DMS 273 (cell line): ENCODE measurements at regions not wholly inside any gene's neighbourhood (a gene's known extent, or its start where the extent isn't known, plus 50 kb on each side); places are given as distances from the start of the nearest gene placed in this dataset.

ENCODE experiments used
- DNase-seq: peaks from one replicate; lab custom pipeline; 2025; ENCODE audit not compliant: unreplicated experiment; lab: John Stamatoyannopoulos, UW

GRCh38 chr4:34791209-34791608, 1453.1 kb downstream of the ARAP2 start:
- no peak for DNase-seq

GRCh38 chr4:34800953-34801352, 1443.4 kb downstream of the ARAP2 start:
- no peak for DNase-seq

GRCh38 chr4:34814266-34814665, 1430.0 kb downstream of the ARAP2 start:
- DNase-seq = no peak

- no peak for DNase-seq
Measured at GRCh38 chr4:34824515-34824914, 1419.8 kb downstream of the ARAP2 start.

GRCh38 chr4:34826660-34827059, 1417.7 kb downstream of the ARAP2 start:
- no peak for DNase-seq

- no peak for DNase-seq
Measured at GRCh38 chr4:34845926-34846325, 1398.4 kb downstream of the ARAP2 start.

GRCh38 chr4:34850421-34850820, 1393.9 kb downstream of the ARAP2 start:
- DNase-seq = no peak

GRCh38 chr4:34850968-34851367, 1393.3 kb downstream of the ARAP2 start:
- DNase-seq = no peak

- DNase-seq = no peak
Measured at GRCh38 chr4:34851411-34851810, 1392.9 kb downstream of the ARAP2 start.

- DNase-seq = no peak
Measured at GRCh38 chr4:34854451-34854850, 1389.9 kb downstream of the ARAP2 start.

GRCh38 chr4:34861666-34862065, 1382.6 kb downstream of the ARAP2 start:
- no peak for DNase-seq

- no peak for DNase-seq
Measured at GRCh38 chr4:34878961-34879360, 1365.4 kb downstream of the ARAP2 start.

- DNase-seq = no peak
Measured at GRCh38 chr4:34880246-34880645, 1364.1 kb downstream of the ARAP2 start.

GRCh38 chr4:34891892-34892291, 1352.4 kb downstream of the ARAP2 start:
- DNase-seq = no peak

- no peak for DNase-seq
Measured at GRCh38 chr4:34893382-34893781, 1350.9 kb downstream of the ARAP2 start.

GRCh38 chr4:34920032-34920431, 1324.3 kb downstream of the ARAP2 start:
- DNase-seq = no peak

- no peak for DNase-seq
Measured at GRCh38 chr4:34921391-34921790, 1322.9 kb downstream of the ARAP2 start.

GRCh38 chr4:34922325-34922724, 1322.0 kb downstream of the ARAP2 start:
- DNase-seq = no peak

- no peak for DNase-seq
Measured at GRCh38 chr4:34932591-34932990, 1311.7 kb downstream of the ARAP2 start.

- DNase-seq = no peak
Measured at GRCh38 chr4:34935739-34936138, 1308.6 kb downstream of the ARAP2 start.

- no peak for DNase-seq
Measured at GRCh38 chr4:34939073-34939472, 1305.2 kb downstream of the ARAP2 start.

GRCh38 chr4:34943741-34944386, 1300.5 kb downstream of the ARAP2 start:
- DNase-seq = no peak

GRCh38 chr4:34950926-34951325, 1293.4 kb downstream of the ARAP2 start:
- DNase-seq = no peak
